CD14-positive monocyte (primary cell): ENCODE measurements at regions not wholly inside any gene's neighbourhood (a gene's known extent, or its start where the extent isn't known, plus 50 kb on each side); places are given as distances from the start of the nearest gene placed in this dataset.

Source experiments
- DNase-seq, 3 donors: peaks; one replicate each; pipeline ENCODE4 v3.0.0-alpha.2; 2011 to 2022
- H2AFZ ChIP-seq: 2 replicates; pipeline ENCODE4 v1.6.0; 2012; ENCODE audit warnings: mild to moderate bottlenecking, low read depth, low read length, inconsistent platforms; ENCODE audit not compliant: insufficient read depth, poor library complexity, severe bottlenecking
- H3K27ac ChIP-seq, 2 donors: 1 replicate in 1 of 2; 2 replicates in 1 of 2; pipeline ENCODE4 v1.5.1; 2012 to 2013; ENCODE audit warnings: low read length in 2 of 2, control low read depth in 1 of 2, inconsistent platforms in 1 of 2, low read depth in 1 of 2, mild to moderate bottlenecking in 1 of 2
- H3K27me3 ChIP-seq, 2 donors: one replicate each; pipeline versions ENCODE4 v1.6.0 to v1.6.1; 2011 to 2013; ENCODE audit warnings: low read length in 2 of 2; ENCODE audit not compliant: control insufficient read depth in 2 of 2, insufficient read depth in 2 of 2
- H3K36me3 ChIP-seq, 2 donors: replicated peaks in 1 of 2; 1 replicate in 1 of 2; 2 replicates in 1 of 2; pipeline versions ENCODE4 v1.5.1 to v1.6.1; 2012 to 2013; ENCODE audit warnings: low read length in 2 of 2, control low read depth in 1 of 2, inconsistent platforms in 1 of 2, mild to moderate bottlenecking in 1 of 2; ENCODE audit not compliant: insufficient read depth in 2 of 2, control insufficient read depth in 1 of 2
- H3K4me1 ChIP-seq, 2 donors: 1 replicate in 1 of 2; 2 replicates in 1 of 2; pipeline versions ENCODE4 v1.5.1 to v1.6.1; 2012 to 2013; ENCODE audit warnings: low read length in 2 of 2, control low read depth in 1 of 2, inconsistent platforms in 1 of 2, mild to moderate bottlenecking in 1 of 2, moderate library complexity in 1 of 2; ENCODE audit not compliant: insufficient read depth in 2 of 2, control insufficient read depth in 1 of 2
- H3K4me2 ChIP-seq: replicated peaks from 2 replicates; pipeline ENCODE3; 2012; ENCODE audit warnings: low read length, moderate library complexity, mild to moderate bottlenecking; ENCODE audit not compliant: poor library complexity, severe bottlenecking; ENCODE audit errors: extremely low read depth
- H3K4me3 ChIP-seq, 3 experiments: fragments of 200-600 bp in 1 of 3; sonication (generic) in 1 of 3; replicated peaks in 1 of 3; 1 replicate in 2 of 3; 2 replicates in 1 of 3; pipeline ENCODE4 v1.5.1; 2011 to 2013; ENCODE audit warnings: low read length in 3 of 3, mild to moderate bottlenecking in 3 of 3, control low read depth in 2 of 3, low read depth in 2 of 3, inconsistent platforms in 1 of 3, moderate library complexity in 1 of 3
- H3K79me2 ChIP-seq: 2 replicates; pipeline ENCODE4 v1.6.0; 2012; ENCODE audit warnings: mild to moderate bottlenecking, control low read depth, inconsistent platforms, low read length, moderate library complexity; ENCODE audit not compliant: insufficient read depth
- H3K9ac ChIP-seq: 2 replicates; pipeline ENCODE4 v1.6.0; 2017; ENCODE audit warnings: low read length, mild to moderate bottlenecking; ENCODE audit not compliant: insufficient read depth, poor library complexity, severe bottlenecking
- H3K9me3 ChIP-seq, 2 donors: replicated peaks in 1 of 2; 1 replicate in 1 of 2; 2 replicates in 1 of 2; pipeline versions ENCODE4 v1.5.1 to v1.6.1; 2012 to 2013; ENCODE audit warnings: low read length in 2 of 2, control low read depth in 1 of 2; ENCODE audit not compliant: control insufficient read depth in 1 of 2, insufficient read depth in 1 of 2
- H4K20me1 ChIP-seq: 2 replicates; pipeline ENCODE4 v1.6.0; 2012; ENCODE audit warnings: mild to moderate bottlenecking, low read length, control low read depth, moderate library complexity; ENCODE audit not compliant: insufficient read depth
- H3K27ac Mint-ChIP-seq, 7 donors: one replicate each; pipeline ENCODE4 v1.8.0; 2020; ENCODE audit warnings: mild to moderate bottlenecking in 7 of 7, mixed read lengths in 7 of 7, moderate library complexity in 6 of 7, inconsistent platforms in 2 of 7
- H3K27me3 Mint-ChIP-seq, 3 donors: one replicate each; pipeline ENCODE4 v1.8.0; 2021 to 2022; ENCODE audit warnings: low read depth in 3 of 3, mild to moderate bottlenecking in 3 of 3, mixed read lengths in 3 of 3, moderate library complexity in 3 of 3, inconsistent platforms in 1 of 3
- H3K36me3 Mint-ChIP-seq, 2 donors: one replicate each; pipeline ENCODE4 v1.8.0; 2020; ENCODE audit warnings: mixed read lengths in 2 of 2, inconsistent platforms in 1 of 2, mild to moderate bottlenecking in 1 of 2
- H3K4me1 Mint-ChIP-seq: one replicate; pipeline ENCODE4 v1.8.0; 2020; ENCODE audit warnings: mild to moderate bottlenecking, mixed read lengths
- H3K4me3 Mint-ChIP-seq, 2 donors: one replicate each; pipeline ENCODE4 v1.8.0; 2020; ENCODE audit warnings: mild to moderate bottlenecking in 2 of 2, mixed read lengths in 2 of 2, moderate library complexity in 1 of 2
- H3K9me3 Mint-ChIP-seq, 7 donors: one replicate each; pipeline ENCODE4 v1.8.0; 2020 to 2022; ENCODE audit warnings: mixed read lengths in 7 of 7, mild to moderate bottlenecking in 6 of 7, moderate library complexity in 6 of 7, inconsistent platforms in 2 of 7
- CTCF ChIP-seq: fragments of 200-600 bp; IDR thresholded peaks from one replicate; pipeline ENCODE4 v1.8.0; 2022; ENCODE audit warnings: antibody characterized with exemption, mild to moderate bottlenecking
- WGBS: methylation state at CpG from one replicate; pipeline ENCODE4 v1.1.5; 2013; ENCODE audit warnings: missing lambda C conversion rate; ENCODE audit not compliant: insufficient coverage; 5-methylcytosine and 5-hydroxymethylcytosine counted together
- intact Hi-C, 2 donors: fragments of 100-400 bp; cut with micrococcal nuclease; formaldehyde crosslinking; loops; one replicate each; pipeline versions ENCODE4 v1.15.0 to v1.15.1; 2023

GRCh38 chr18:61724532-61724931 lies 168.3 kb downstream of the RNF152 start:
- Histone ChIP-seq H2AFZ (no peak overlapping the region), H3K36me3 (no peaks in the 10 kb centered on the region), H3K27me3 (peaks cover 1 to 13% of the 10 kb centered on the region in 2 donors), H3K4me1 (no peaks in the 10 kb centered on the region), H3K27ac (no peak overlapping the region), H3K79me2 (no peaks in the 10 kb centered on the region), H3K9ac (no peak overlapping the region), H4K20me1 (no peaks in the 10 kb centered on the region), H3K9me3 (no peaks in the 10 kb centered on the region), H3K4me3 (no peak overlapping the region), H3K4me2 (no peak overlapping the region)
- intact Hi-C loops = no loop called here
- TF ChIP-seq CTCF = no peak
- Mint-ChIP-seq H3K27ac (no peak overlapping the region), H3K9me3 (peaks cover 0 to 13% (median 2%) of the 10 kb centered on the region in 7 donors), H3K4me3 (no peak overlapping the region), H3K36me3 (no peaks in the 10 kb centered on the region), H3K27me3 (peaks cover 10 to 17% (median 11%) of the 10 kb centered on the region in 3 donors), H3K4me1 (no peaks in the 10 kb centered on the region)
- WGBS = 94% methylated on average over 2 of the region's 8 CpGs
- no peak for DNase-seq

- no peaks in the 10 kb centered on the region for H3K4me1 ChIP-seq
- no peak overlapping the region for H3K4me2 ChIP-seq
- no peaks in the 10 kb centered on the region for H3K36me3 ChIP-seq
- H4K20me1 ChIP-seq = no peaks in the 10 kb centered on the region
- no peak overlapping the region for H3K4me3 Mint-ChIP-seq
- no peak for TF ChIP-seq CTCF
- no peaks in the 10 kb centered on the region for H3K79me2 ChIP-seq
- no peaks in the 10 kb centered on the region for H3K36me3 Mint-ChIP-seq
- intact Hi-C loops = no loop called here
- peaks cover 0 to 17% (median 2%) of the 10 kb centered on the region in 7 donors for H3K9me3 Mint-ChIP-seq
- H3K27me3 ChIP-seq = peaks cover 0 to 11% of the 10 kb centered on the region in 2 donors
- no peaks in the 10 kb centered on the region for H3K9me3 ChIP-seq
- H3K27ac Mint-ChIP-seq = no peak overlapping the region
- 86% methylated on average over 1 of the region's 2 CpGs for WGBS
- no peak overlapping the region for H3K9ac ChIP-seq
- H3K4me1 Mint-ChIP-seq = no peaks in the 10 kb centered on the region
- H3K27me3 Mint-ChIP-seq = peaks cover 9 to 20% (median 13%) of the 10 kb centered on the region in 3 donors
- no peak overlapping the region for H3K4me3 ChIP-seq
- no peak overlapping the region for H3K27ac ChIP-seq
- no peak for DNase-seq
- H2AFZ ChIP-seq = no peak overlapping the region
Measured at GRCh38 chr18:61722247-61722646, 170.6 kb downstream of the RNF152 start.
